Limb (tissue), 2 donors: ENCODE measurements at regions not wholly inside any gene's neighbourhood (a gene's known extent, or its start where the extent isn't known, plus 50 kb on each side); places are given as distances from the start of the nearest gene placed in this dataset.
A peak's percentile ranks its signal among the peaks of the same experiment; 100 is the strongest.

Experiments used
- DNase-seq, 2 donors: peaks; one replicate each; pipeline ENCODE4 v3.0.0-alpha.2; 2016; ENCODE audit errors: extremely low spot score in 2 of 2

DNA sequence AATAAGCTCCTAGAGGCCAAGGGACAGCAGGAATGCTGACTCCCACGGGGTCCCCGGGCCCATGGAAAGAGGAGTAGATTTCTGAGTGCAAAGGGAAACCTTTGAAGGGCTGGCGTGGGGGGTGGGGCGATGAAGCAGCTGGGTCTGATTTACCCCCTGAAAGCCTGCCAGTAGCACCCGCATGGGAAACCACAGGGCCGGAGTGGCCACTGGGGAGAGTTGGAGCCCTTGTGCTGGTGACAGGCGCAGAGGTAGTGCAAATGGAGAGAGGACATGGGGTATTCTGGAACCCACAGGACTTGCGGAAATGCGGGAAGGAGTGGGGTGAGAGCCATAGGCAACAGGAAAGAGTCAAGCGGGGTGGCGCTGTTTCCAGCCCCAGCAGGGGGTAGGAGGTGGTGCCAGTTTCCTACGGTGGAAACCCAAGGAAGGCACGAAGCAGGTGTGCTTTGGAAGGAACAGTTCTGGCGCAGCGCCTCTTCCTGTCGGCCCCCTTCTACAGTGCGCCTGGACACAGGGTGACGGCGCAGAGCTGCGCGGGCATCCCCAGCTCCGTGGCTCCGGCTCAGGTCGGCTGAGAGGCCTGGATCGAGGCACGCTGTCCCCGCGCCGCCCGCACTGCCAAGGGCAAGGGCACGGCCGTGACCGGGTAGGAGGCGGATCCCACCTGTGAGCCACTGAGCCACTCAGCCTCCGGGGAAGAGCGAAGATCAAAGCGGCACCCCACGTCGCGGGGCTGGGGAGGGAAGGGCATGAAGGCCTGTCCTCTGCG is 149.0 kb upstream of the GLI2 start:
- peak in 1 of 2 donors; percentile 54 for DNase-seq

DNA sequence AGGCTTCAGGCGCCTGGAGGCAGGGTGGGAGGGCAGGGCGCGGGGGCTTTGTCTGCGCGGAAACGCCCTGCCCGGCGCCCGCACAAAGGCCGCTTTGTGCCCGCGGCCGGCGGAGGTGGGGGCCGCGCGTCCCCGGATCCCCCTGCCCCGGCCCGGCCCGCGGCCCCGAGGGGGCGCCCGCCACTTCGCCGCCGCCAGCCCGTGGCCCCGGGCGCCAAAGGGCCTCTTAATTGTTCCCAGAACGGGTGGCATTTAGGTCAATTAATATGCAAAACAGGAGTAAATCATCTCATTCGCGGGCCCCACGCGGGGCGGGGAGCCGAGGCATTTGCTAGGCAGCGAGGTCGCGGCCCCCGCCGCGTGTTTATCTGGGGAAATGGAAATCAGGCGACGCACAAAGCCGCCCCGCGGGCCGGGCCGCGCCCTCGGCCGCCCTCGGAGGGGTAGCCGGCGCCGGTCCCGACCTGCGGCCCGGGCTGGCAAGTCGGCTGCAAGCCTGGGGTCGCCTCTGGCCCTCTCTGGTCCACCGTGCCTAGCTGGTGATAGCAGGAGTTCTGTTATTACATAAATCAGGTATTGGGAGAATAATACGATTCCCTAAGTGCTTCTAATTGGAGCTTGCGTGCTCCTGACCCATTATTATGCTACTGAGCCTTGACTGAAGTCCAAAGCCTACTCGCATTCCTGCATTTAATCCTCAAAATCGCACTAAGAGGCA is 148.2 kb upstream of the GLI2 start:
- peak in 1 of 2 donors; percentile 57 for DNase-seq

DNA sequence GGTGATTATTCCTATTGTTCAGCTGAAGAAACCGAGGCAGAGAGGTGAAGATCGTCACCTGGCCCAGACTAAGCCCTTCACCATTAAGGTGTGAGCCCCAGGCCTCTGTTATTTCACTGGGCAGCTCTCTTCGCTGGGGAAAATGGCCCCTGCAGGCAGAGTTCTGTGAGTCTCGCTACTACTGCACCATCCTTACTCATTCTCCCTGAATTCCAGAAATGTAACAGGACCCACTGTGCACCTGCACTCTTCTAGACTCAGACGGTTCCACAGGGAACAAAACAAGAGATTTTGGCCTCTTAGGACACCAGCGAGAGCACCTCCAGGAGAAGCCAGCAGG is 147.7 kb upstream of the GLI2 start:
- DNase-seq = no peak

DNA sequence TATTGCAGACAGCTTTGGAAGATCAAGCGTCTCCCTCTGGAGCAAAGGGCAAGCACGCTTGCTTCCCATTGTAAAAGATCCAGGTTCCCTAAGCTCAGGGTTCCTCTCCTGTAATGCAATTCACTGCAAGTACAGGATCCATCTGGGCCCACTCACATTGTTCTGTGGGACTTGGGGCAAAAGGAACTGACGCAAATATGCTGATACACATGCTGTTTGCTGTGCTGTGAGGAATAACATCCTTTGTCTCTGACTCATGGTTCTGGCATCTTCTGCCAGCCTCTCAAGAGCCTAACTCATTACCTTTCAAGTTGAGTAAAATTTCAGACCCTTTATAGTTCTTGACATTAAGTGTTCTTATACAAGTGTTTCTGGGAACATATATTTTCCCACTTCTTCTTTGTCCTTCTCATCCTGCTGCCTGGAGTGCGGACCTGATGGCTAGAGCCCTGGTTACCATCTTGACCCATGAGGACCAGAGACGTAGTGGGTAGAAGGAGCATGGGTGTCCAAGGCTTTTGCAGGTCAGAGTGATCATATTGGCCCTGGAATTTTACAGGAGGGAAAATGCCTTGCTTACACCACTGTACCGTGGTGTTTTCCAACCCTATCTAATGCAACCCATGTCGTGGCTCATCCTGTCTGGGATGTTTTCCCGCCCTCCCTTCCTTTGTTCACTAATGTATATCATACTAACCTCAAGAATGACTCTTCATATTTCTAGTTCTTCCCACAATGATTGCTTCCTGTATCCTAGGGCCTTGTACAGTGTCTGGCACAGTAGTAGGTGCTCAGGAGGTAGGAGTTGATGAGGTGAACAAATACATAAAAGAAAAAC is 145.7 kb upstream of the GLI2 start:
- DNase-seq = no peak

DNA sequence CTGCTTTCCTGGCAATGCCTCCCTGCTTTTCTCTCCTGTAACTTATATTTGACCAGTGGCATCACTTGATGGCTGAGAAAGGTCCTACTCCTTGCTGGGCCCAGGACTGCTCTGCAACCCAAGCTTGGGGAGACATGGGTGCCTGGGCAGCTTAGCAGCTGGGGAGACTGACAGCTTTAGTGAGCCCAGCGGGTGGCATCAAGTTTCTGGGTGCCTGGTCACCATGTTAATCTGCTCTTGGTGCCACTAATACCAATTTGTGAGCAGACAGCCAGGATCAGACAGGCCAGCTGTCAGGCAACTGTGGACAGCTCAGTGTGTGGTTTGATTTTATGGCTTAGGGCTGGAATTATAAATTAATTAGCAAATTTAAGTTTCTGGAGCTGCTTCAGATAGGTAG is 144.8 kb upstream of the GLI2 start:
- no peak for DNase-seq

DNA sequence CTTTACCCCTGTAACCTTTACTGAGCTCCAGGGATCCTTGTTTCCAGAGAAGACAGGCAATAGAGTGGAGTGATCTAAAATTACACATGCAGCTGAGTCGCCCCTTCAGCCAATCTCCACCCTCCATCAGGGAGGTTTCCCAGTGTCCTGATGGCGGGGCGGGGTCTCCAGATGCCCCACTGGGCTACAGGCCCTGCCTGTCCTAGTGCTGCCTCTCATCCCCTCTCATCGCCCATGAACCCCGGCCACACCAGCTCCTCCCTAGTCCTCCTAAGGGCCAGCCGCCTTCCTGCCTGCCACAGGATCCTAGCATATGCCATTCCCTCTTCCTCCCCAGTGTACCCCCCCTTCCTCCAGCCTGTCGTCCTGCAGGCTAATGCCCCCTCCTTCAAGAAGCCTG is 144.1 kb upstream of the GLI2 start:
- DNase-seq = no peak

DNA sequence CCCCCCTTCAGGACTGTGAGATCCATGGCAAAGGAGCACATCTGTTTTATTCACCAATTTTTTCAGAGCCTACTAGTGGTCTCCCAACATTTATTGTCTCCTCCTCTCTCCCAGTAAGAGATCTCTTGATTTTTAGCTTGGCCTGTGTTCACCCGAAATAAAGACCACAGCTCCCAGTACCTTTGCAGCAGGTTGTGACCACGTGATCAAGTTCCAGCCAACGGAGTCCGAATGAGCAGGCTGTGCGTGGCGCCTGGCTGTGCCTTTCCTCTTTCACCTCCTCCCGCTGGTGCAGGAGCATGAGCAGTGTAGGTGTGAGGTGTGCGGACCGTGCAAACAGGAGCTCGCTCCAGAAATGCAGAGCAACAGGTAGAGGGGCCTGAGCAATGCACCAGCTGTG is 143.6 kb upstream of the GLI2 start:
- no peak for DNase-seq

DNA sequence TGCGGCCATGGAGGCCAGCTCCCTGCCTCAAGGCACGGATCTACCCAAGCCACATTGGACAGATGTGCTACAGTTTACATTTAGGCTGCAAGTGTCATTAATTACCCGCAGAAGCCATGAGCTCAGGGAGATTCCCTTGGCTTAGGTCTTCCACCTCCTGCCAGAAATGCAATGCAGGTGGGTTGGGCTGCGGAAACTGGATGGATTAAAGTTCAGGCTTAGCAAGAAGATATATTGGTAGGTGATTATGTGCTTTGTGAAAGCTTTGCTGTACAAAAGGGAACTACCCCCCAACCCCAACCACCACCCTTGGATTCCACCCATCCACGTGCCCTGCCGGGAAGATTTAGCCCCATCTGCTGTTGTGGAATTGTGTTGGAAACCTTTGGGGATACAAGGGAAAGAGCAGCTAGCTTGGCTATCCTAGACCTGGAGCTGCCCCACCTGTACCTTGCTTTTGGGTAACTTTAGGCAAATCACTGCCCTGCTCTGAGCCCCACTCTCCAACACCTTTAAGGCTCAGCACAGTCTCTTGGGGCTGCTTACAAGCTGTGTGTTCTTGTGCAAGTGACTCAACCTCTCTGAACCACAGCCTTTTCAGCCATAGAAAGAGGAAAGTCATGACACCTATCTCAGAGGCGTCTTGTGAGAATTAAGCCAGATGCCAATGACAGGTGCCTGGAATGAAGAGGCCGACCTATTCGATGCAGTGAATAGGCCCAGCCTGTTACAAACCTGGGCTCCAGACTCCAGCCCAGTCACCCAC is 141.6 kb upstream of the GLI2 start:
- no peak for DNase-seq

DNA sequence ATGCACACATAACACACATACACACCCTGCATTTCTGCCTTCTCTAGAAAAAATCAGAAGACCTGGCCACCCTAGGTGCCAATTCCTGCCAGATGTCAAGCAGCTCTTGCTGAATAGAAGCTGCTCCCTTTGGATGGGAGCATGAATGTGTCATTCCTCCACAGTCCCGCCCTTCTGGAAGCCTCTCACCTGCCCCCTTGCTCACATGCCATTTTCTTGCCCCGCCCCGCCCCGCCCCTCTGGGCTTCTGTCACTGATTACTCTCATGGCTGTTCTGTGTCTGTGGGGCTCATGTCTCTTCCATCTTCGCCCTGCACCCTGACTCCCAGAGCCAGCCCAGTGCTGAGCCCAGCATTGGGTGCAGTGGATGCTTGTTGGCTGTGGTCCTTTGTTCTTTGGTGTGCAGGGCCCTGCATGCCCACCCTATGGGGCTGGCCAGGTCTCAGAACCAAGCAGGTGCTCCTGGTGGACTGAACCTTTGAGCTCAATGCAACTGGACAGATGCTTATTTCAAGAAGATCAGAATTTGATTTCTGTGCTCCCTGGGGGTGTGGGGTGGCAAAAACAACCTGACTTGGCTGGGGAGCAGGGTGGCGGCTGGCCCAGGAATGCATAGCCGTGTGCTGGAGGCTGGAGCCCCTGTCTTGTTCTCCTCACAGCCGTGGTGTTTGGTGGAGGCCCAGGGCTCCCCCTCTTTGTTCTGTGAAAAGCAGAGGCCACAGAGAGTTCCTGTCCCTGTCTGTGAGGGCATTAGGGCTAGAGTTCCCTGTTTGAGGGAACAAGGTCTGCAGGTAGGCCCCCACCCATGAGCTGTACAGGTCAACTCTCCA is 140.6 kb upstream of the GLI2 start:
- no peak for DNase-seq

DNA sequence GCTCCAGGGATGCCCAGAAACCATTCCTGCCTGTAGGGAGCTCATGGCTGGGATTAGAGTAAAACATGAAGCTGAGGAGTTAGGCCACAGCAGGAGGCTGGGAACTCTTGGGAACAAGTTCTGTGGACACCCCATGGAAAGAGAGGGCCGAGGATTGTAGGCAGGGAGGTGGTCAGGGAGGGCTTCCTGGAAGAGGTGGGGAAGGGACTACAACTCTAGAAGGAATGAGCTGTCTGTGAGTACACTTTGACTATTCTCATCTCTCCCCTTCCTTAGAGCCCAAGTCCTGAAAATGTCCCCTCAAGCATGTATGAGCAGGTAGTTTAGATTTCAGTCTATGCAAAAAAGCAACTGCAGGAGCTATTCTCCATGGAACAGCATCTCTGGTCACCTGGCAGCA is 139.9 kb upstream of the GLI2 start:
- no peak for DNase-seq

DNA sequence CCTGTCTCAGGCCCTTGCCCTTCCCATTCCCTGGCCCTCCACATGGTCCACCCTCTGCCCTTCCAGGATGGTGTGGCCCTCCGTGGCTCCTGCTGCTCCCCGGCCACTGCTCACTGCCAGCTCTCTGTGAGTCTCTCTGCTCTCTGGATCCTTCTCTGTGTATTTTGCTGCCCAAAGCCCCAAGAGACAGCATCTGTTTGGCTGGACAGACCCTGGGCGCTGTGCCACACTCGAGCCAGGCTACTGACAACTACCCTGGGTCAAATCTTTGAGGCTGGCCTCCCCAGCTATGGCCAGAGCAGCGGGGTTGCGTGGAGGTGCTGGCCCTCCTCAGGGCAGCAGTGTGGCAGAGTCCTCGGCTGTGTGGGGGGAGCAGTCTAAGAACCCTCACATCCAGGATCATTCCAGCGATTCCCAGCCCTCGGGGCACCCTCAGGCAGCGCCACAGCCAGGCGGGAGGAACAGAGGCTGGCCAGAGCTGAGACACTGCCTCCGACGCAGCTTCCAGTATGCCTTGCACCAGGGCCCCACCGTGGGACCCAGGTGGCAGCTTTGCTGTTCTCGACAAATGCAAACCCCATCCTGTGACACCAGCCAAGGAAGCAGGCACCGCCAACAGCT is 139.4 kb upstream of the GLI2 start:
- no peak for DNase-seq

DNA sequence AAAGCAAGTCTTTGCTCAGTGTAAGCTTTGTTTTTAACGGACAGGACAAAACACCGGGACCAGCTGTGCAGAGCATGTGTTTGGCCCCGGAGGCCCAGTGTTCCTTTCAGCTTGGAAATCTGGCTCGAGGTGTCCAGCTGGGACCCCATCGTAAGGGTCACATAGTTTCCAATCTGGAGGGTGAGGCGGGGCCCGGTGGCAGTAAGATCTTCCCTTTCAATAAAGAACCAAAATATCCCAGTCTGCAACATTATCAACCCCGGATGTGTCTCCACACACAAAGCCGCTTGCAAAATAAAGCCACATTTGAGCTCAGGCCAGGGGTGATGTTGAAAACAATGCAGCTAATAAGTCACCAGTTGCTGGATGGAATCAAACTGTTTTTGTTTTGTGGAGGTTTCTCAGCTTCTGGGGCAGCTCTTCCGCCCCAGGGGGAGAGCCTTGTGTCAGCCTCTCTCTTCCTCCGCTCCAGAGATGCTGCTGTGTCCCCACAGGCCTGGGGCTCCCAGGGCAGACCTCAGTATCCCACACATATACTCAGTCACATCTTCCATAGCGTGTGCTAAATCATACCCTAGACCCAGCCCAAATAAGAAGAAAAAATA is 138.6 kb upstream of the GLI2 start:
- DNase-seq = peak in 1 of 2 donors; percentile 21

DNA sequence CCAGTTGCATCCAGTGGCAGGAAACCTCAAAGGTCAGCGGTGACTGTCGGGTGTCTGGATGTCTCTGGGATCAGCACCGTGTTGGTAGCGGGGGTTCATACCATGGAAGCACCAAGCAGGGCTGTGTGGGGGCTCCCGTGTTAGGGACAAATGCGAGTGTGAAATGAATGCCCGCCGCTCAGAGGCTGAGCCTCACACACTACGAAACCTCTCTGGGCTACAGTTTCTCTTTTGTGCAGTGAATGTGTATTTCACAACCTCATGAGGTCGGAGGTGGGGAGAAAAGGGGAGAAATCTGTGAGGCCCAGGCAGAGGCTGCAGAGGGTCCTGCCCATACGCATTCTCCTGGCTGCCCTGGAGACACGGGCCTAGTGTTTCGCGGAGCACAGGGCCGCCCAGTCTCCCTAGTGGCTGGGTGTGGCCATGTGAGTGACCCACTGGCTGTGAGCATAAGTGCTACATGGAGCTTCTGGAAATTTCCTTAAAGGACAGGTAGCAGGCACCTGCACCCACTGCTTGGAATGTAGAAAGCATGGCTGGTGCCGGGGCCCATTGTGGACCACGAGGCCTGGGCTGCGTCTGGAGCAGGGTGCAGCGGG is 138.0 kb upstream of the GLI2 start:
- no peak for DNase-seq

DNA sequence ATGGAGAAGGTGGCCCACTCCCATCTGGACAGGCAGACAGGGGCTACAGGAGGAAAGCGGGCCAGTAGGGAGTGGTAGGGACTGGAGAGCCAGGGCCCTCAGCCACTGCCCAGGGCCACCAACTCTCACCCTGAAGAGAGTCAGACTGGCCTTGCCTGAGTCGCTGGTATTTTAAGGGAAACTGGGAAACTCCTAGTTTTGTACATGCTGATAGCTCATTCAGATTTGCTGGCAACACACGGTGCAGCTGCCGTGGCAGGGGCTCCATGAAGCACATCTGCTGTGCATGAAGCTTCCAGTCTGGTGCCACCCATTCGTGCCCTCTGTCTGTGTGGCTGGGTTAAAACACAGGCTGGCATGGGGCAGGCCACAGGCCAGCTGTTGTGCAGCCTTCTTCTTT is 137.3 kb upstream of the GLI2 start:
- no peak for DNase-seq

DNA sequence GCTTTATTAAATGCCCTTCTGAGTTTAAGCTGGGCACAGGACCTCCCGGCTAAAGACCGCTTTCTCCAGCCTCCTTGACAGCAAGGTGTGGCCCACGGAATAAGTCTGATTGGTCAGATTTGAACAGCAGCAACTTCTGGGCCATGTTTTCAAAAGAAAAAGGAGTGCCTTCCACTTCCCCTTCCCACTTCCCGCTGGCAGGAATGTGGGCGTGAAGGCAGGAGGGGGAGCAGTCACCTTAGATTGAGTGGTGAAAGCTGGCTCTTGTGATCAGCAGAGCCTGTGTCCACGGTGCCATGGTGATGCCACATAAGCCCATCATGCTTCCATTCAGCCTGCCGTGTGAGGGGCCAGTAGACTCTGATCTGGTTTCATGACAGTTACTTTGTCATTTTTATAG is 136.6 kb upstream of the GLI2 start:
- DNase-seq = no peak

DNA sequence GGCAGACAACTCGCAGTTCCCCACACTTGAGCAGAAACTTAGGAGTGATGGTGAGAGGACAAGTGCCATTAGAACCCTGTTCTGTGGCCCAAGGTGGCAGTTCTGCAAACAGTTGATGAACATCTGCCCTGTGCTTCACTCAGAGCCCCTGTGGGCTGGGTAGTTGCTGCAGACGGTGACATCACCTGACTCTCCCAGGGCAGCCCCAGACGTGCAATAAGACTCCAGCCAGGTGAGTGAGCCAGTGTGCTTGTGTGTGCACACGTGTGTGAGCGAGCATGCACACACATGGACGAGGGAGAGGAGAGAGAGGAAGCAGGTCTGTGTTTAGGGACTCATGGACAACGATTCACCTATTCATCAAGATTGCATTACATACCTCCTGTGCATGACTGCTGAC is 136.0 kb upstream of the GLI2 start:
- no peak for DNase-seq

DNA sequence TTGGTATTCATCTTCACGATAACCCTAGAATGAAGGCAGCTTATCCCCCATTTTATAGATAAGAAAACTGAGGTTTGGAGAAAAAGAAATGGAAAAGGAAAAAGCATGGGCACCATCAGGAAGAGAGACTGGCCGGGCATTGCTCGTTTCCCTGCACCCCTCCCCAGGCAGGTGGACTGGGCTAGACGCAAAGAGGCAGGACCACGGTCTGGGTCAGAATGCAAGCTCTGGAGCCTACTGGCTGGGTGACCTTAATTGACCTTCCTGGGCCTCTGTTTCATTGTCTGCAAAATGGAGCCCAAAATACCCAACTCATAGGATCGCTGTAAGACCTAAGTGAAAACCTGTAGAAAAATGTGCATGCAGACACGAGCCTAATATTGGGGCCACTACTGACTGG is 135.3 kb upstream of the GLI2 start:
- DNase-seq = no peak

DNA sequence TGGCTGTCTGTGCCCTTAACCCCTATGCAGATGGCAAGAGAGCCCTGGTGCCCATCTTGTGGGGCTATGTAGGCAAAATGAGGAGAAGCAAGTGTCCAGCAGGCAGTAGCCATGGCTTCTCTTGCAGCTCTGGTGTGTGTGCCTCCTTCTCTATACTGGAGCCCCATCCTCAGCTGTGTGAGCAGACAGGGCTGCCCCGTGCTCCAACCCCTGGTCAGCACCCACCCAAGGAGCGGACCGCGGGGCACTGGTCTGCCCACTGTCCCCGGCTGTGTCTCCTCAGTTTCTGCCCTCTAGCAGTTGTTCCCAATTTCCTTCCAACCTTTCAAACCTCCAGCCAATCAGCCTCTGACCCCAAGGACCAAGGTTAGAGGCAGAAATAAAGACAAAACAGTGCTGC is 134.9 kb upstream of the GLI2 start:
- no peak for DNase-seq

DNA sequence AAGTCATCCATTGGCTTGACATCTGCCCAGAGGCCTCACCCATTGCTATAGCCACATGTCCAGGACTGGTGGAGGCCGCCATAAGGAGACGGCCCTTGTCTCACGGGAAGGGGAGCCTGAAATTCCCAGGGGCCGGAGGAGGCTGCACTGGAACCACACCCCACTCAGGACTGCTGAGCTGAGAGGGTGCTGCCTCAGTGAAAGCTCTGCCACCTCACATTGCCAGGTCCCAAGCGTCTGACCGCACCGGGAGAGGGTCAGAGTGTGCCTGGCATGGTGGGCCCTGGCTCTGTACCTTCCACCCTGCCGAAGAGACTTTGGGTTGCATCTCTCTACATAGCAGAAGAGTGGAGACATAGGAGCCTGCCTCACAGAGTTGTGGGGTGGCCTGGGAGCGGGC is 134.1 kb upstream of the GLI2 start:
- DNase-seq = no peak

DNA sequence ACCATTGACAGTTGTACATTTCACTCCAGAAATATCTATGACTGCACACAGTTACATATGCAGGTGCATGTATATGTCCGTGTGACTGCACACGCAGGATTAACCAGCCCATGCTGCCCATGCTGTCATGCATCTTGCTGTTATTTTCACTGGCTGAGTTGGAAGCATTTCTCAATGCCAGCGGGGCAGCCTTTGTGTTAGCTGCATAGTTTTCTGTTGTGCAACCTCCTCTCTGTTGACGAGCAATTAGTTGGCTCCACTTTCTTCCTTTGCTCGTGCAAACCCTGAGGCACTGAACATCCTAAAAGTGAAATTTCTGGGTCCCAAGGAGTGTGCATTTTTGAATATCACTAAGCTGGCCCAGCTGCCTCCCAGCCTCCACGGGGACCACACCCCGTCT is 133.4 kb upstream of the GLI2 start:
- no peak for DNase-seq
